ENCODE measurements at regions not wholly inside any gene's neighbourhood (a gene's known extent, or its start where the extent isn't known, plus 50 kb on each side); places are given as distances from the start of the nearest gene placed in this dataset.

- TF ChIP-seq CTCF (IDR thresholded peaks at IDR 0.05; ENCODE audit: low read depth, low read length) (no peak), POLR2A (IDR thresholded peaks at IDR 0.05; ENCODE audit: extremely low read depth, insufficient read length) (no peak), MAX (IDR thresholded peaks at IDR 0.05; ENCODE audit: low read depth, low read length) (no peak)
These were observed 545.1 kb downstream of the SH2D4B start for GRCh38 chr10:81082621-81083376.
